GM12864 (cell line): ENCODE measurements at regions not wholly inside any gene's neighbourhood (a gene's known extent, or its start where the extent isn't known, plus 50 kb on each side); places are given as distances from the start of the nearest gene placed in this dataset.

Experiments used
- DNase-seq: peaks from one replicate; pipeline ENCODE4 v3.0.0-alpha.2; 2011; ENCODE audit warnings: low read depth
- H3K4me3 ChIP-seq: 2 replicates; pipeline ENCODE4 v1.5.1; 2011; ENCODE audit warnings: mild to moderate bottlenecking, low read depth, low read length, control low read depth
- TF ChIP-seq, protein P1 (sequence below): IDR thresholded peaks from 2 replicates; pipeline ENCODE4 v1.5.1; 2011; ENCODE audit warnings: low read depth, mild to moderate bottlenecking, moderate library complexity, low read length, control low read depth, inconsistent platforms; ENCODE audit errors: missing control alignments

DNA sequence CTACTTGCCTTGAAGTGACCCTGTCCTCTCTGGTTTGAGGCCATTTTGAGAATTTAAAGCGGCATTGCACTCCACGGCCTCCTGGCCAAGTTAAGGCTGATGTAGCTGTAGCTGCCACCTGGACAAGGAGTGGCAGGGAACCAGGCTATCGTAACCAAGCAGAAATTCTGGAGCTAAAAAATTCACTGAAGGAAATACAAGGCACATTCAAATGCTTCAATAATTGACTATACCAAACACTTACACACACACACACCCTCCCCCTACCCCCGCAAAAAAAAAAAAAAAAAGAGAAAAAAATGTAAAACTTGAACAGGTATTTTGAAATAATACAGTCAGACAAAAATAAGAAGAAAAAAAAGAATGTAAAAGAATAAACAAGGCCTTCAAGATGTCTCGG is 409.0 kb upstream of the SEMA3A start:
- DNase-seq: no peak
- TF ChIP-seq, protein P1, sequence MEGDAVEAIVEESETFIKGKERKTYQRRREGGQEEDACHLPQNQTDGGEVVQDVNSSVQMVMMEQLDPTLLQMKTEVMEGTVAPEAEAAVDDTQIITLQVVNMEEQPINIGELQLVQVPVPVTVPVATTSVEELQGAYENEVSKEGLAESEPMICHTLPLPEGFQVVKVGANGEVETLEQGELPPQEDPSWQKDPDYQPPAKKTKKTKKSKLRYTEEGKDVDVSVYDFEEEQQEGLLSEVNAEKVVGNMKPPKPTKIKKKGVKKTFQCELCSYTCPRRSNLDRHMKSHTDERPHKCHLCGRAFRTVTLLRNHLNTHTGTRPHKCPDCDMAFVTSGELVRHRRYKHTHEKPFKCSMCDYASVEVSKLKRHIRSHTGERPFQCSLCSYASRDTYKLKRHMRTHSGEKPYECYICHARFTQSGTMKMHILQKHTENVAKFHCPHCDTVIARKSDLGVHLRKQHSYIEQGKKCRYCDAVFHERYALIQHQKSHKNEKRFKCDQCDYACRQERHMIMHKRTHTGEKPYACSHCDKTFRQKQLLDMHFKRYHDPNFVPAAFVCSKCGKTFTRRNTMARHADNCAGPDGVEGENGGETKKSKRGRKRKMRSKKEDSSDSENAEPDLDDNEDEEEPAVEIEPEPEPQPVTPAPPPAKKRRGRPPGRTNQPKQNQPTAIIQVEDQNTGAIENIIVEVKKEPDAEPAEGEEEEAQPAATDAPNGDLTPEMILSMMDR: no peak
- no peak overlapping the region for H3K4me3 ChIP-seq

DNA sequence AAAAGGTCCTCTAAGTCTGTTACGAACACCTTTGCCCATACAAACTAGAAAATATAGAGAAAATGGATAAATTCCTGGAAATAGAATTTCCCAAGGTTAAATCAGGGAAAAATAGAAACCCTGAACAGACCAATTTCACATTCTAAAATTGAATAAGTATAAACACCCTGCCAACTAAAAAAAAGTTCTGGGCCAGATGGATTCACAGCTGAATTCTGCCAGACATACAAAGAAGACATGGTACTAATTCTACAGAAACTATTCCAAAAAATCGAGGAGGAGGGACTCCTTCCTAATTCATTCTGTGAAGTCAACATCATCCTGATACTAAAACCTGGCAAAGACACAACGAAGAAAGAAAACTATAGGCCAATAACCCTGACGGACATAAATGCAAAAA is 400.4 kb upstream of the SEMA3A start:
- TF ChIP-seq, protein P1: no peak
- H3K4me3 ChIP-seq: no peak overlapping the region
- no peak for DNase-seq

- H3K4me3 ChIP-seq: no peak overlapping the region
- TF ChIP-seq, protein P1: no peak
- no peak for DNase-seq
These were observed 397.3 kb upstream of the SEMA3A start for GRCh38 chr7:84591897-84592296.

DNA sequence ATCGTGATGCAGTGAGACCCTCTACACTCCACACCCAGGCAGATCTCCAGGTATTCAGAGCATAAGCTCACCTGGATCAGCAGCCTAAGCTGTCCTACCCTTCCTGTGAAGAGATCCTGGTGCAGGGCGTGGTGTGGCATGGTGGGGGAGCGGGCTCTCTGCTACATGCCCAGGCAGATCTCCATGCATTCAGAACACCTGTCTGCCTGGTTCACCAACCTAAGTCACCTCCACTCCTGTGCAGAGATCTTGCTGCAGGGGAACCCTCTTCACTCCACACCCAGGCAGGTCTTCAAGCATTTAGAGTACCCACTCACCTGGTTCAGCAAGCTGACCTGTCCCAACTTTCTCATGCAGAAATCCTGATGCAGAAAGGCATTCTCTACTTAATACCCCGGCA is 394.4 kb upstream of the SEMA3A start:
- no peak for DNase-seq
- H3K4me3 ChIP-seq: no peak overlapping the region
- TF ChIP-seq, protein P1: no peak

- no peak for DNase-seq
- H3K4me3 ChIP-seq: no peak overlapping the region
- TF ChIP-seq, protein P1: no peak
These were observed 388.7 kb upstream of the SEMA3A start for GRCh38 chr7:84583331-84583730.

GRCh38 chr7:84582747-84583146 is 388.2 kb upstream of the SEMA3A start:
- H3K4me3 ChIP-seq: no peak overlapping the region
- TF ChIP-seq, protein P1: no peak
- no peak for DNase-seq

GRCh38 chr7:84578825-84579224 is 384.2 kb upstream of the SEMA3A start:
- TF ChIP-seq, protein P1: no peak
- no peak for DNase-seq
- no peak overlapping the region for H3K4me3 ChIP-seq
